ENCODE measurements at regions not wholly inside any gene's neighbourhood (a gene's known extent, or its start where the extent isn't known, plus 50 kb on each side); places are given as distances from the start of the nearest gene placed in this dataset.
A peak's percentile ranks its signal among the peaks of the same experiment; 100 is the strongest.
"Not testable (repeated sequence)": the region's sequence is repeated elsewhere in the genome, so short reads cannot be mapped to it uniquely, and the experiment has no call there.

DNA sequence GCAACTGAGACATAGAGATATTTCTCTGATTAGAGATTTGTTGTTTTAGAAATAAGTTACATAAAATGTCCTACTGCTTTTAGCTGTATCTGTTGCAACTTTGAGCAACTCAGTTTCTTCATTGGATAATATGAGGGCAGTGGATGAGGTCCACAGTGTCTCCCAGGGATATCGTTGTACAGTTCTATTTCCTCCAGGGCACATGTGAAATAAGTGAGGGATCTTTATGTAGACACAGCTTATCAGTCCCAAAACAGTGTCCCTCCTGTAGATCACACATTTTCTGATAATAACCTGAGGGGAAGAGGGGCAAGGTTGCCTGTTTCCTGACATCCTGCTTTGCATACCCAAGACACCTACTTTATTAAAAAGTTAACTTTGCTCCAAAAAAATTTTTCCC is 1231.2 kb upstream of the ZEB2 start:
- Histone ChIP-seq H3K36me3 (ENCODE audit: insufficient read depth) (no peaks in the 10 kb centered on the region), H3K4me1 (ENCODE audit: insufficient read depth) (no peaks in the 10 kb centered on the region), H3K4me3 (ENCODE audit: low read depth, low read length) (no peak overlapping the region), H3K27ac (ENCODE audit: low read depth) (peak overlapping the region; percentile 62)
- WGBS: 48% methylated on average over 1 of the region's 1 CpG
- no peak for DNase-seq (ENCODE audit: extremely low spot score)

DNA sequence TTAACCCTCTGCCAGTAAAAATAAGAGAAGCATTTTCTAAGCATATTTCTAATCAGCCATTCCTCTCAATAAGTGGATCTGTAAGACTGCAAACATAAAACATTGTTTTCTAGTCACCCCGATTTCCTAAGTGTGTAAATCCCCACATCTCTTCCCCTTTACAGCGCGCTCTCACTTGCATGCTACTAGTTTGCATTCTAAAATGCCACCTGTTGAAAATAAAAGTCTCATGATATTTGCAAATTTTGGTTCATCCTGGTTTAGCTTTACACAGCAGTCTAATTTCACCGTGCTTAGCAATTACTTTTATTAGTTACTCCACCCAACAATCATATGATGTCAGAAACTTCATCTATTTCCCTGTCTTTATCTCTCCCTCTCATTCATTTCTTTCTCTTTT is 1230.7 kb upstream of the ZEB2 start:
- H3K27ac ChIP-seq (ENCODE audit: low read depth): no peak overlapping the region
- no peak for DNase-seq (ENCODE audit: extremely low spot score)
- WGBS: 69% methylated on average over 4 of the region's 4 CpGs
- H3K36me3 ChIP-seq (ENCODE audit: insufficient read depth): no peaks in the 10 kb centered on the region
- H3K4me3 ChIP-seq (ENCODE audit: low read depth, low read length): no peak overlapping the region
- H3K4me1 ChIP-seq (ENCODE audit: insufficient read depth): no peaks in the 10 kb centered on the region

- Histone ChIP-seq H3K36me3 (ENCODE audit: insufficient read depth) (no peaks in the 10 kb centered on the region), H3K4me1 (ENCODE audit: insufficient read depth) (no peaks in the 10 kb centered on the region), H3K27ac (ENCODE audit: low read depth) (no peak overlapping the region), H3K4me3 (ENCODE audit: low read depth, low read length) (no peak overlapping the region)
- peak; percentile 20 for DNase-seq (ENCODE audit: extremely low spot score)
- 27% methylated on average over 2 of the region's 2 CpGs for WGBS
Measured at GRCh38 chr2:145750144-145750543, 1230.2 kb upstream of the ZEB2 start.

DNA sequence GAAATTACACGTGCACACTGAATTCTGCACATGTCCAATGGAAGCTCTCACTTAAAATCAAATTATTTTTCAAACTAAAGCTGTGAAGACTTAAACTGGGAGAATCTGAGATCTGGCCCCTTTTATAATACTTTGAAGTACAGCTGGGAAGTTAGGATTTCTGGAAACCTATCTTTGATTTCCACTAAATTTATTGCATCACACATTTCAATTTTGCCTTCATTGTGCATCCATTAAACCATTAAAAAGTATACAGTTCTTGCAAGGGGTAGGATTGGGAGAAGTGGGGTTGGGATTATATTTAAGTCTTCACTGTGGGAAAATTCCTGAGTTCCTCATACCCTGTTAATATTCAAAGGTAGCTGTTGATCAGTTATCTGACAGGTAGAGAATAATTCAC is 1229.6 kb upstream of the ZEB2 start:
- Histone ChIP-seq H3K4me1 (ENCODE audit: insufficient read depth) (no peaks in the 10 kb centered on the region), H3K4me3 (ENCODE audit: low read depth, low read length) (no peak overlapping the region), H3K27ac (ENCODE audit: low read depth) (no peak overlapping the region), H3K36me3 (ENCODE audit: insufficient read depth) (no peaks in the 10 kb centered on the region)
- 70% methylated on average over 1 of the region's 1 CpG for WGBS
- no peak for DNase-seq (ENCODE audit: extremely low spot score)

DNA sequence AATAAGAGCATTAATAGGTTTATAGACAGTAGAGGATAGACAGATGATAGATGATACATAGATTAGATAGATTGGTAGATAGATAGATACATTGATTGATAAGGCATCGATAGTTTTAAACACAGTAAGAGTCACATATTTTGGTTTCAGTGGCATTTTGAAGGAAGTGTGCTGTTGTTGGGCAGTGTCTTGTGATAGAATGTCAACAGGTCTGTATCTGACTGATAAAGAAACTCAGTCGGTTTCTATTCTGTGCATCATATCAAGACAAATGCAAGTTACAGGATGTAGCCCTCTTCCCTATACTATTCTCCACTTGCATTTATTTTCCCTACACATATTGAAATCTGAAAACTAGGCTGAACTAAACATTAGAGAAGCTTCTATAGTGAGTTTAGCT is 1229.0 kb upstream of the ZEB2 start:
- no peak overlapping the region for H3K4me3 ChIP-seq (ENCODE audit: low read depth, low read length)
- H3K27ac ChIP-seq (ENCODE audit: low read depth): no peak overlapping the region
- 58% methylated on average over 2 of the region's 2 CpGs for WGBS
- no peaks in the 10 kb centered on the region for H3K36me3 ChIP-seq (ENCODE audit: insufficient read depth)
- no peaks in the 10 kb centered on the region for H3K4me1 ChIP-seq (ENCODE audit: insufficient read depth)
- DNase-seq (ENCODE audit: extremely low spot score): no peak

DNA sequence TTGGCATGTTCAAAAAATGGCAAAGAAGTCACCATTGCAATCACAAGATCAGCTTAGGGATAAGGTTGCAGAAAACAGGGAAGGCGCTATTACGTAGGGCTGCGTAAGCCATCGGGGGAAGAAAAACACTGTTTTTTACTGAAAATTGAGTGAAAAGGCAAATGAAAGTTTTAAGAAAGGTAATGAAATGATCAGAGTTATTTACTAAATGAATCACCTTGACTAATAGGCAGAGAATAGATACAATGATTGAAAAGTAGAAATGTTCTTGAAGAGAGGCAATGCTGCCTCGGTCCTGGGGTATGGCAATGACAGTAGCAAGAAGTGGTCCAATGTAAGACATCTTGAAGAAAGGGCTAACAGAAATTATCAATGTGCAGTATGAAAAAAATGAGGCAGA is 1227.8 kb upstream of the ZEB2 start:
- DNase-seq (ENCODE audit: extremely low spot score): no peak
- H3K4me1 ChIP-seq (ENCODE audit: insufficient read depth): no peaks in the 10 kb centered on the region
- H3K36me3 ChIP-seq (ENCODE audit: insufficient read depth): no peaks in the 10 kb centered on the region
- no peak overlapping the region for H3K4me3 ChIP-seq (ENCODE audit: low read depth, low read length)
- WGBS: 97% methylated on average over 5 of the region's 5 CpGs
- no peak overlapping the region for H3K27ac ChIP-seq (ENCODE audit: low read depth)

DNA sequence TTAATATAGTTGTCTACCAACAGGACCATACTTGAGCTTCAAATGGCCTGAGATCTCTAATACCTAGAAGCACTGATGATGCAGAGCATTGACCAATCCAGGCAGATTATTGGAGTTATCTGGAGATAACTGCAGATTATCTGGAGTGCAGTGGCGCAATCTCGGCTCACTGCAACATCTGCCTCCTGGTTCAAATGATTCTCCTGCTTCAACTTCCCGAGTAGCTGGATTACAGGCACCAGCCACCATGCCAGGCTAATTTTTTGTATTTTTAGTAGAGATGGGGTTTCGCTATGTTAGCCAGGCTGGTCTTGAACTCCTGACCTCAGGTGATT is 1225.4 kb upstream of the ZEB2 start:
- not testable (repeated sequence) for DNase-seq (ENCODE audit: extremely low spot score); H3K4me3 ChIP-seq (ENCODE audit: low read depth, low read length); H3K4me1 ChIP-seq (ENCODE audit: insufficient read depth); H3K27ac ChIP-seq (ENCODE audit: low read depth); H3K36me3 ChIP-seq (ENCODE audit: insufficient read depth)
- 94% methylated on average over 4 of the region's 4 CpGs for WGBS

GRCh38 chr2:145744541-145745386 is 1224.8 kb upstream of the ZEB2 start:
- Histone ChIP-seq H3K36me3 (ENCODE audit: insufficient read depth) (no peaks in the 10 kb centered on the region), H3K4me1 (ENCODE audit: insufficient read depth) (no peaks in the 10 kb centered on the region), H3K4me3 (ENCODE audit: low read depth, low read length) (no peak overlapping the region), H3K27ac (ENCODE audit: low read depth) (no peak overlapping the region)
- 73% methylated on average over 4 of the region's 4 CpGs for WGBS
- no peak for DNase-seq (ENCODE audit: extremely low spot score)

DNA sequence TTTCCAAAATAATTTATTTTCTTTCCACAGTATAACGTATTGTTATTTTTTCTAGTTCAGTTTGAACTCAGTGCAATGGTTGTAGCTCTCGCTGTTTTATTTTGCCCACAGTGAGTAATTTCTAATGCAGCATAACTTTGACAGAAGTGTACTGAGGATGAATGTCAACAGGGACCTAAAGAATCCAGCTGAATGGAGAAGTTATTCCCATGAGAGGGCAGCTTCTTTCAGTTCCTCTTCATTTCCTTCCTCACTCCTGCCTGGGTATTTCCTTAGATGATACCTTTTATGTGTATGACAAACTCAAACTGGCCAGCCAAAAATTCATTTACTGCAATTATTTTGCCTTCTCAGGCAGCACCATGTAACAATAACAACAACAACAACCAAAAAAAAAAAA is 1223.1 kb upstream of the ZEB2 start:
- no peak for DNase-seq (ENCODE audit: extremely low spot score)
- no peak overlapping the region for H3K4me3 ChIP-seq (ENCODE audit: low read depth, low read length)
- WGBS: 90% methylated on average over 2 of the region's 2 CpGs
- H3K36me3 ChIP-seq (ENCODE audit: insufficient read depth): no peaks in the 10 kb centered on the region
- no peaks in the 10 kb centered on the region for H3K4me1 ChIP-seq (ENCODE audit: insufficient read depth)
- no peak overlapping the region for H3K27ac ChIP-seq (ENCODE audit: low read depth)

DNA sequence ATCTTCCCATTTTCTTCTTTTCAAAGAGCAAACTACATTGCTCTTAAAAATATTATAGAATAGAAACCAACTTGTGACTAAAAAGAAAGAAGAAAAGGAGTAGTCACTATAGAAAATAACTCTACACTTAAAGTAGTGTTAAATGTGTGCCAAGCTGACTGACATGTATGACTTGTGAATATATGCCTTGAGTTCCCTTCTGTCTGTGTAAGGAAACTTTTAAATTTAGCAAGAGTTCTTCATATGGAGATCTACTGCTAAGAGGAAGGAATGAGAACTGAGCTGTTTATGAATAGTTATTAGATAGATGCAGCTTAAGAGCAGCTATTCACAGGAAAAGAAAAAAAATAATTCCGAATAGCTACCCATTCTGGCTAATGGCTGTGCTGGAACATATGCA is 1221.7 kb upstream of the ZEB2 start:
- Histone ChIP-seq H3K27ac (ENCODE audit: low read depth) (no peak overlapping the region), H3K4me3 (ENCODE audit: low read depth, low read length) (no peak overlapping the region), H3K4me1 (ENCODE audit: insufficient read depth) (no peaks in the 10 kb centered on the region), H3K36me3 (ENCODE audit: insufficient read depth) (no peaks in the 10 kb centered on the region)
- DNase-seq (ENCODE audit: extremely low spot score): no peak
- WGBS: 91% methylated on average over 1 of the region's 1 CpG

GRCh38 chr2:145741181-145741580 is 1221.3 kb upstream of the ZEB2 start:
- Histone ChIP-seq H3K27ac (ENCODE audit: low read depth) (no peak overlapping the region), H3K4me3 (ENCODE audit: low read depth, low read length) (no peak overlapping the region), H3K36me3 (ENCODE audit: insufficient read depth) (no peaks in the 10 kb centered on the region), H3K4me1 (ENCODE audit: insufficient read depth) (no peaks in the 10 kb centered on the region)
- WGBS: 91% methylated on average over 2 of the region's 2 CpGs
- no peak for DNase-seq (ENCODE audit: extremely low spot score)

- Histone ChIP-seq H3K4me3 (ENCODE audit: low read depth, low read length) (no peak overlapping the region), H3K27ac (ENCODE audit: low read depth) (no peak overlapping the region), H3K4me1 (ENCODE audit: insufficient read depth) (no peaks in the 10 kb centered on the region), H3K36me3 (ENCODE audit: insufficient read depth) (no peaks in the 10 kb centered on the region)
- 89% methylated on average over 3 of the region's 3 CpGs for WGBS
- DNase-seq (ENCODE audit: extremely low spot score): no peak
Measured at GRCh38 chr2:145740302-145740701, 1220.4 kb upstream of the ZEB2 start.

- Histone ChIP-seq H3K4me3 (ENCODE audit: low read depth, low read length) (no peak overlapping the region), H3K4me1 (ENCODE audit: insufficient read depth) (no peaks in the 10 kb centered on the region), H3K27ac (ENCODE audit: low read depth) (no peak overlapping the region), H3K36me3 (ENCODE audit: insufficient read depth) (no peaks in the 10 kb centered on the region)
- DNase-seq (ENCODE audit: extremely low spot score): no peak
- WGBS: 87% methylated on average over 1 of the region's 1 CpG
Measured at GRCh38 chr2:145739681-145740080, 1219.8 kb upstream of the ZEB2 start.

- Histone ChIP-seq H3K27ac (ENCODE audit: low read depth) (no peak overlapping the region), H3K4me1 (ENCODE audit: insufficient read depth) (no peaks in the 10 kb centered on the region)
- 92% methylated on average over 1 of the region's 1 CpG for WGBS
Measured at GRCh38 chr2:145736871-145737270, 1217.0 kb upstream of the ZEB2 start.

GRCh38 chr2:145731467-145731866 is 1211.5 kb upstream of the ZEB2 start:
- Histone ChIP-seq H3K4me3 (ENCODE audit: low read depth, low read length) (no peak overlapping the region), H3K4me1 (ENCODE audit: insufficient read depth) (no peaks in the 10 kb centered on the region), H3K27ac (ENCODE audit: low read depth) (no peak overlapping the region), H3K36me3 (ENCODE audit: insufficient read depth) (no peaks in the 10 kb centered on the region)
- 95% methylated on average over 4 of the region's 4 CpGs for WGBS
- no peak for DNase-seq (ENCODE audit: extremely low spot score)

More at GRCh38 chr2:145736871-145737270, 1217.0 kb upstream of the ZEB2 start:
- Histone ChIP-seq H3K36me3 (ENCODE audit: insufficient read depth) (no peaks in the 10 kb centered on the region), H3K4me3 (ENCODE audit: low read depth, low read length) (no peak overlapping the region)
- no peak for DNase-seq (ENCODE audit: extremely low spot score)
